HCT116 (cell line): ENCODE measurements at regions not wholly inside any gene's neighbourhood (a gene's known extent, or its start where the extent isn't known, plus 50 kb on each side); places are given as distances from the start of the nearest gene placed in this dataset.

Experiments
- ATAC-seq: fragments of 200-7000 bp; cut with Tn5 transposase; 2 replicates; pipeline ENCODE4 v1.9.1; 2020; ENCODE audit warnings: mild to moderate bottlenecking, moderate library complexity
- BruUV-seq: library from RNA; stranded (reverse); fragments of 400-500 nt; replicated peaks from 2 replicates; lab custom pipeline; 2021; lab: Mats Ljungman, UMichigan
- CTCF ChIA-PET: fragments of 300-600 bp; sonication (Branson Sonifier 250); formaldehyde crosslinking; loops from one replicate; lab custom pipeline; 2021; ENCODE audit warnings: antibody characterized with exemption; lab: Charles Lee
- POLR2A ChIA-PET: fragments of 300-600, 350-600 bp; sonication (Branson Sonifier 250); formaldehyde crosslinking; loops from one replicate; lab custom pipeline; 2021; ENCODE audit warnings: antibody characterized with exemption; lab: Charles Lee
- RAD21 ChIA-PET, 2 experiments: fragments of 300-600 bp; sonication (Branson Sonifier 250); formaldehyde crosslinking; loops; one replicate each; lab custom pipeline; 2023; ENCODE audit warnings: low total read pairs in 2 of 2; ENCODE audit not compliant: uncharacterized antibody in 2 of 2, unreplicated experiment in 2 of 2, low non-redundant PET in 1 of 2; lab: Charles Lee
- DNase-seq: peaks from one replicate; pipeline ENCODE4 v3.0.0-alpha.2; 2010; ENCODE audit warnings: low read depth, low spot score
- H2AFZ ChIP-seq: fragments of 200-600 bp; shearing (Covaris generic), sonication (generic); 2 replicates; pipeline ENCODE4 v1.6.1; 2017; ENCODE audit warnings: low read depth, mixed run types, mixed read lengths, antibody characterized with exemption, low read length; ENCODE audit not compliant: poor library complexity, severe bottlenecking
- H3K27ac ChIP-seq: 2 replicates; pipeline ENCODE4 v1.5.1; 2012; ENCODE audit warnings: low read depth, low read length
- H3K27me3 ChIP-seq: fragments of 200-600 bp; sonication (generic); 2 replicates; pipeline ENCODE4 v1.6.1; 2016; ENCODE audit warnings: mixed run types, low read length, mixed read lengths; ENCODE audit not compliant: insufficient read depth
- H3K36me3 ChIP-seq, 2 experiments: fragments of 200-500 bp in 1 of 2; fragments of 200-600 bp in 1 of 2; sonication (Bioruptor generic) in 1 of 2; sonication (generic) in 1 of 2; 2 replicates each; pipeline versions ENCODE4 v1.5.1 to v1.6.1; 2014 to 2016; ENCODE audit warnings: low read length in 2 of 2, inconsistent platforms in 1 of 2, mixed read lengths in 1 of 2, mixed run types in 1 of 2; ENCODE audit not compliant: insufficient read depth in 2 of 2, control insufficient read depth in 1 of 2
- H3K4me1 ChIP-seq, 2 experiments: fragments of 200-600 bp in 1 of 2; sonication (generic) in 1 of 2; 2 replicates each; pipeline versions ENCODE4 v1.5.1 to v1.6.1; 2012 to 2017; ENCODE audit warnings: low read length in 2 of 2, inconsistent platforms in 1 of 2, mild to moderate bottlenecking in 1 of 2, mixed read lengths in 1 of 2, mixed run types in 1 of 2, moderate library complexity in 1 of 2; ENCODE audit not compliant: insufficient read depth in 2 of 2, control insufficient read depth in 1 of 2
- H3K4me2 ChIP-seq: fragments of 200-600 bp; sonication (generic); 2 replicates; pipeline ENCODE4 v1.6.1; 2017; ENCODE audit warnings: mixed run types, low read length, mixed read lengths
- H3K4me3 ChIP-seq, 2 experiments: fragments of 200-600 bp in 1 of 2; sonication (generic) in 1 of 2; replicated peaks in 1 of 2; 2 replicates each; pipeline ENCODE4 v1.5.1; 2011 to 2016; ENCODE audit warnings: low read length in 2 of 2, control low read depth in 1 of 2, low read depth in 1 of 2, mild to moderate bottlenecking in 1 of 2, mixed read lengths in 1 of 2, mixed run types in 1 of 2
- H3K79me2 ChIP-seq: fragments of 200-600 bp; sonication (generic); 2 replicates; pipeline ENCODE4 v1.6.1; 2017; ENCODE audit warnings: mild to moderate bottlenecking, mixed run types, low read length, moderate library complexity, mixed read lengths; ENCODE audit not compliant: insufficient read depth
- H3K9ac ChIP-seq: fragments of 200-600 bp; sonication (generic); 2 replicates; pipeline ENCODE4 v1.6.1; 2016; ENCODE audit warnings: low read length, mixed read lengths
- H3K9me2 ChIP-seq: fragments of 200-600 bp; sonication (generic), shearing (Covaris generic); 2 replicates; pipeline ENCODE4 v1.6.1; 2017; ENCODE audit warnings: mixed run types, mild to moderate bottlenecking, moderate library complexity; ENCODE audit not compliant: insufficient read depth
- H3K9me3 ChIP-seq, 2 experiments: fragments of 200-500 bp in 1 of 2; fragments of 200-600 bp in 1 of 2; sonication (Bioruptor generic) in 1 of 2; sonication (generic) in 1 of 2; 2 replicates each; pipeline ENCODE4 v1.6.1; 2014 to 2017; ENCODE audit warnings: low read length in 2 of 2, mixed read lengths in 2 of 2, inconsistent platforms in 1 of 2, low read depth in 1 of 2, mild to moderate bottlenecking in 1 of 2, mixed run types in 1 of 2, moderate library complexity in 1 of 2; ENCODE audit not compliant: control insufficient read depth in 1 of 2, insufficient read depth in 1 of 2
- H4K20me1 ChIP-seq: fragments of 200-600 bp; sonication (generic), shearing (Covaris generic); 2 replicates; pipeline ENCODE4 v1.6.1; 2017; ENCODE audit warnings: mixed run types, mild to moderate bottlenecking, moderate library complexity; ENCODE audit not compliant: insufficient read depth
- CBX3 ChIP-seq: IDR thresholded peaks from 2 replicates; pipeline ENCODE4 v1.6.1; 2012; ENCODE audit warnings: low read depth
- EGR1 ChIP-seq: IDR thresholded peaks from 2 replicates; pipeline ENCODE4 v1.6.1; 2012; ENCODE audit warnings: low read depth
- ELF1 ChIP-seq: IDR thresholded peaks from 2 replicates; pipeline ENCODE4 v1.6.1; 2012; ENCODE audit warnings: low read depth, borderline replicate concordance
- EZH2 ChIP-seq: fragments of 200-600 bp; sonication (generic); IDR thresholded peaks from 2 replicates; pipeline ENCODE4 v1.6.1; 2017; ENCODE audit warnings: antibody characterized with exemption, mixed run types
- EZH2phosphoT487 ChIP-seq: fragments of 200-600 bp; IDR thresholded peaks from 2 replicates; pipeline ENCODE4 v1.6.1; 2018; ENCODE audit warnings: antibody characterized with exemption, borderline replicate concordance
- FOSL1 ChIP-seq: IDR thresholded peaks from 2 replicates; pipeline ENCODE4 v1.6.1; 2012; ENCODE audit warnings: low read depth
- POLR2A ChIP-seq: IDR thresholded peaks from 2 replicates; pipeline ENCODE4 v1.7.0; 2011; ENCODE audit warnings: borderline replicate concordance; ENCODE audit not compliant: insufficient read depth, insufficient read length; ENCODE audit errors: extremely low read depth
- POLR2AphosphoS5 ChIP-seq: IDR thresholded peaks from 2 replicates; pipeline ENCODE4 v1.6.1; 2011; ENCODE audit warnings: mild to moderate bottlenecking, low read depth, low read length, moderate library complexity
- SP1 ChIP-seq: IDR thresholded peaks from 2 replicates; pipeline ENCODE4 v1.6.1; 2012; ENCODE audit warnings: low read depth
- SRF ChIP-seq: IDR thresholded peaks from 2 replicates; pipeline ENCODE4 v1.6.1; 2012; ENCODE audit warnings: low read depth
- YY1 ChIP-seq: IDR thresholded peaks from 2 replicates; pipeline ENCODE4 v1.6.1; 2011; ENCODE audit warnings: low read length, low read depth, moderate library complexity, mild to moderate bottlenecking; ENCODE audit not compliant: insufficient replicate concordance; ENCODE audit errors: extremely low read depth
- ZFX ChIP-seq: fragments of 450-650 bp; IDR thresholded peaks from 2 replicates; pipeline ENCODE4 v1.6.1; 2017
- intact Hi-C: fragments of 100-400 bp; cut with micrococcal nuclease; formaldehyde crosslinking; loops from 2 replicates; pipeline ENCODE4 v1.10.0; 2022
- TF ChIP-seq, protein P1 (sequence below), 3 experiments: fragments of 200-600 bp in 1 of 3; sonication (generic) in 1 of 3; IDR thresholded peaks in 2 of 3; conservative IDR thresholded peaks in 1 of 3; 2 replicates each; pipeline ENCODE4 v1.5.1; 2012 to 2017; ENCODE audit warnings: low read depth in 2 of 3, low read length in 2 of 3, antibody characterized with exemption in 1 of 3, borderline replicate concordance in 1 of 3, control low read depth in 1 of 3, mild to moderate bottlenecking in 1 of 3, mixed read lengths in 1 of 3, mixed run types in 1 of 3, moderate library complexity in 1 of 3; ENCODE audit not compliant: insufficient read depth in 1 of 3
- TF ChIP-seq, protein P2 (sequence below): IDR thresholded peaks from 2 replicates; pipeline ENCODE4 v1.6.1; 2012
- TF ChIP-seq, protein P3 (sequence below): IDR thresholded peaks from 2 replicates; pipeline ENCODE4 v1.6.1; 2012; ENCODE audit warnings: low read depth

DNA sequence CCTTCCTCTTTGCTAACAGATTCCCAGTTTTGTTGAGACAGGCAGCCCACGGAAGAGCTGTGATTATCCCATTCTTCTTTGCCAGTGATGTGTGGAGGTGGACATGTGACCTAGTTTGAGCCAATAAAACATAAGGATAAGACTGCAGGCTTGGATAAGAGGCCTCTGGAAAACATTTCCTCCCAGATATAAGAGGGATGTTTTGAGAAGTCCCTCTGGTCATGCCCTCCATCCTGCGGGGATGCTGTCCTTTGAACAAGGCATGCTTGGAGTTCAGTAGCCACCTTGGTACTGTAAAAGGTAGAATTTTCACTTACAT, 155.7 kb downstream of the TM2D1 start:
- TF ChIP-seq, protein P1, sequence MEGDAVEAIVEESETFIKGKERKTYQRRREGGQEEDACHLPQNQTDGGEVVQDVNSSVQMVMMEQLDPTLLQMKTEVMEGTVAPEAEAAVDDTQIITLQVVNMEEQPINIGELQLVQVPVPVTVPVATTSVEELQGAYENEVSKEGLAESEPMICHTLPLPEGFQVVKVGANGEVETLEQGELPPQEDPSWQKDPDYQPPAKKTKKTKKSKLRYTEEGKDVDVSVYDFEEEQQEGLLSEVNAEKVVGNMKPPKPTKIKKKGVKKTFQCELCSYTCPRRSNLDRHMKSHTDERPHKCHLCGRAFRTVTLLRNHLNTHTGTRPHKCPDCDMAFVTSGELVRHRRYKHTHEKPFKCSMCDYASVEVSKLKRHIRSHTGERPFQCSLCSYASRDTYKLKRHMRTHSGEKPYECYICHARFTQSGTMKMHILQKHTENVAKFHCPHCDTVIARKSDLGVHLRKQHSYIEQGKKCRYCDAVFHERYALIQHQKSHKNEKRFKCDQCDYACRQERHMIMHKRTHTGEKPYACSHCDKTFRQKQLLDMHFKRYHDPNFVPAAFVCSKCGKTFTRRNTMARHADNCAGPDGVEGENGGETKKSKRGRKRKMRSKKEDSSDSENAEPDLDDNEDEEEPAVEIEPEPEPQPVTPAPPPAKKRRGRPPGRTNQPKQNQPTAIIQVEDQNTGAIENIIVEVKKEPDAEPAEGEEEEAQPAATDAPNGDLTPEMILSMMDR (IDR thresholded peaks at IDR 0.05 in 2 of 3, conservative IDR thresholded peaks at IDR 0.05 in 1 of 3; ENCODE audit: borderline replicate concordance in 1 of 3, insufficient read depth in 1 of 3, low read depth in 2 of 3, low read length in 2 of 3), result no peak
- TF ChIP-seq SP1 (no peak), FOSL1 (no peak), YY1 (no peak)
- DNase-seq (no peak), ATAC-seq (no peak)
- no peak overlapping the region for H3K4me3 ChIP-seq
- H3K27ac ChIP-seq, result no peak overlapping the region
- ChIA-PET RAD21 (no interaction called here), POLR2A (no interaction called here), CTCF (no interaction called here)
- no peaks in the 10 kb centered on the region for H3K36me3 ChIP-seq
- no peak overlapping the region for H3K4me2 ChIP-seq
- no peaks in the 10 kb centered on the region for H3K27me3 ChIP-seq
- H3K4me1 ChIP-seq, result no peaks in the 10 kb centered on the region
- H3K9me2 ChIP-seq, result no peaks in the 10 kb centered on the region; the same call in 1 of the 2 replicates
- H2AFZ ChIP-seq, result no peak overlapping the region
- H4K20me1 ChIP-seq, result no peaks in the 10 kb centered on the region
- no TSS peak for BruUV-seq
- H3K9me3 ChIP-seq, result peaks cover 6 to 8% of the 10 kb centered on the region in 2 experiments; a peak in 2 of 4 replicates
- intact Hi-C loops, result no loop called here
- H3K79me2 ChIP-seq, result no peaks in the 10 kb centered on the region
- no peak overlapping the region for H3K9ac ChIP-seq

DNA sequence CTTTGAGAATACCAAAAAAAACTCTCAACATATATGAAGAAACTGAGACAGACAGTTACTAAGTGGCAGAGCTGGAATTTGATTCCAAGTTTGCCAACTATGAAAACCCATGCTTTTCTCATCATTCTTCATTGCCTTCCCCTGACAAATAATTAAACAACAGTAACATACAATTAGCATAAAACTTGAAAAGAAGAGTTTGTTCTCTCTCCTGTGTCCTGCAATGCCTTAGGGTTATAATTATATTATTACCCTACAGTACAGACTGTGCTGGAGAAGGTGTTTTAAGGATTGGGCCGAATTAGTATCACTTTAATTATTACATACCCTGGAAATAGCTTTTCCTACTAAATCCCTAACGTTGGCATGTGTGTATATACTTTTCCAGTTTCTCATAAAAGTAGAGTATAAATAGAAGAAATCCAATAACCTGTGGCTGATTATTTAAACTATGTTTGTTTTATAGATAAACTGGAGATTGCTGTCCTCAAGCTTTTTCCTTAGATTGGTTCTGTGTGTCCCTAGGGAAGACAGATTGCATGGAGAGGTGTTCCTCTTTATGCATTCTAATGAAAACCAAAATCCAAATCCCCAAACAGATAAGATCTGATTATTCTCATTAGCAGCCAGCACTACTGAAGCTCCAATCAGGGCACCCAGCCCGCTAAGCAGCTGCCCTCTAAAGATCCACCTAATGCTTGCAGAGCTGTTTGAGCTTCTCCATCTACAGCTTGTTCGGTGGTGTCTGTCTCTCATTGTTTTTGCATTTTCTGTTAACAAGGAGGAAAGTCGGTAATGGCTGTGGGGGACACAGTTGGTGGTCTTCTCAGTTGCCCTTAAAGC, 156.3 kb downstream of the TM2D1 start:
- Histone ChIP-seq H3K36me3 (no peaks in the 10 kb centered on the region), H3K27me3 (no peaks in the 10 kb centered on the region), H3K9me3 (peaks cover 6 to 8% of the 10 kb centered on the region in 2 experiments; a peak in 2 of 4 replicates), H3K4me1 (no peaks in the 10 kb centered on the region), H3K79me2 (no peaks in the 10 kb centered on the region), H3K4me3 (no peak overlapping the region), H3K27ac (no peak overlapping the region), H3K4me2 (no peak overlapping the region), H3K9me2 (no peaks in the 10 kb centered on the region; the same call in 1 of the 2 replicates), H4K20me1 (no peaks in the 10 kb centered on the region), H3K9ac (no peak overlapping the region), H2AFZ (no peak overlapping the region)
- intact Hi-C loops, result no loop called here
- DNase-seq (no peak), ATAC-seq (no peak)
- no TSS peak for BruUV-seq
- CTCF ChIA-PET, result no interaction called here
- POLR2A ChIA-PET, result no interaction called here
- RAD21 ChIA-PET, result no interaction called here
- TF ChIP-seq EZH2 (no peak), ELF1 (no peak), POLR2A (no peak), EGR1 (no peak), ZFX (no peak), EZH2phosphoT487 (no peak), POLR2AphosphoS5 (no peak), CBX3 (no peak), SRF (no peak)
- TF ChIP-seq, protein P2, sequence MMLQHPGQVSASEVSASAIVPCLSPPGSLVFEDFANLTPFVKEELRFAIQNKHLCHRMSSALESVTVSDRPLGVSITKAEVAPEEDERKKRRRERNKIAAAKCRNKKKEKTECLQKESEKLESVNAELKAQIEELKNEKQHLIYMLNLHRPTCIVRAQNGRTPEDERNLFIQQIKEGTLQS, result no peak
- TF ChIP-seq, protein P3, sequence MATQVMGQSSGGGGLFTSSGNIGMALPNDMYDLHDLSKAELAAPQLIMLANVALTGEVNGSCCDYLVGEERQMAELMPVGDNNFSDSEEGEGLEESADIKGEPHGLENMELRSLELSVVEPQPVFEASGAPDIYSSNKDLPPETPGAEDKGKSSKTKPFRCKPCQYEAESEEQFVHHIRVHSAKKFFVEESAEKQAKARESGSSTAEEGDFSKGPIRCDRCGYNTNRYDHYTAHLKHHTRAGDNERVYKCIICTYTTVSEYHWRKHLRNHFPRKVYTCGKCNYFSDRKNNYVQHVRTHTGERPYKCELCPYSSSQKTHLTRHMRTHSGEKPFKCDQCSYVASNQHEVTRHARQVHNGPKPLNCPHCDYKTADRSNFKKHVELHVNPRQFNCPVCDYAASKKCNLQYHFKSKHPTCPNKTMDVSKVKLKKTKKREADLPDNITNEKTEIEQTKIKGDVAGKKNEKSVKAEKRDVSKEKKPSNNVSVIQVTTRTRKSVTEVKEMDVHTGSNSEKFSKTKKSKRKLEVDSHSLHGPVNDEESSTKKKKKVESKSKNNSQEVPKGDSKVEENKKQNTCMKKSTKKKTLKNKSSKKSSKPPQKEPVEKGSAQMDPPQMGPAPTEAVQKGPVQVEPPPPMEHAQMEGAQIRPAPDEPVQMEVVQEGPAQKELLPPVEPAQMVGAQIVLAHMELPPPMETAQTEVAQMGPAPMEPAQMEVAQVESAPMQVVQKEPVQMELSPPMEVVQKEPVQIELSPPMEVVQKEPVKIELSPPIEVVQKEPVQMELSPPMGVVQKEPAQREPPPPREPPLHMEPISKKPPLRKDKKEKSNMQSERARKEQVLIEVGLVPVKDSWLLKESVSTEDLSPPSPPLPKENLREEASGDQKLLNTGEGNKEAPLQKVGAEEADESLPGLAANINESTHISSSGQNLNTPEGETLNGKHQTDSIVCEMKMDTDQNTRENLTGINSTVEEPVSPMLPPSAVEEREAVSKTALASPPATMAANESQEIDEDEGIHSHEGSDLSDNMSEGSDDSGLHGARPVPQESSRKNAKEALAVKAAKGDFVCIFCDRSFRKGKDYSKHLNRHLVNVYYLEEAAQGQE, result no peak
